VCaP (cell line): ENCODE measurements at regions not wholly inside any gene's neighbourhood (a gene's known extent, or its start where the extent isn't known, plus 50 kb on each side); places are given as distances from the start of the nearest gene placed in this dataset.

ENCODE experiments used
- H3K27ac ChIP-seq: fragments of 450-650 bp; 2 replicates; pipeline ENCODE4 v1.5.1; 2017
- TF ChIP-seq, protein P1 (sequence below): fragments of 450-650 bp; conservative IDR thresholded peaks from 2 replicates; pipeline ENCODE4 v1.5.1; 2017; ENCODE audit warnings: mild to moderate bottlenecking, moderate library complexity

DNA sequence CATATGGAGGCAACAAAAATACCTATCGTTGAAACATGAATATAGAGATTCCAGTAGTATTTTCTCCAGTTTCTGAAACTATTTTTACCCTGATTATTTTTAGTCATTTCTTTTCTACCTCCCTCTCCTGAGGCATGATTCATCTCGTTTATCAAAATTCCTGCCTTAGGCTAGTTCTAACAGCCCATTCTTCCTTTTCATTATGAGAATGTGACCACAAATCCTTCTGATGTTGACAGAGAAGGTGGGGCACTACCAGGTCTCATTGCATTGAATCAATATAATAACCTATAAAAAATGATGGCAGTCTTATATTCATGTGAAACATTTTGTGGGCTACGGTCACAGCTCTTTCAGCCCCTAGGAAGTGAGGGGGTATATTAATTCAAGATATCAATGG, 406.5 kb upstream of the UBE2E3 start:
- TF ChIP-seq, protein P1, sequence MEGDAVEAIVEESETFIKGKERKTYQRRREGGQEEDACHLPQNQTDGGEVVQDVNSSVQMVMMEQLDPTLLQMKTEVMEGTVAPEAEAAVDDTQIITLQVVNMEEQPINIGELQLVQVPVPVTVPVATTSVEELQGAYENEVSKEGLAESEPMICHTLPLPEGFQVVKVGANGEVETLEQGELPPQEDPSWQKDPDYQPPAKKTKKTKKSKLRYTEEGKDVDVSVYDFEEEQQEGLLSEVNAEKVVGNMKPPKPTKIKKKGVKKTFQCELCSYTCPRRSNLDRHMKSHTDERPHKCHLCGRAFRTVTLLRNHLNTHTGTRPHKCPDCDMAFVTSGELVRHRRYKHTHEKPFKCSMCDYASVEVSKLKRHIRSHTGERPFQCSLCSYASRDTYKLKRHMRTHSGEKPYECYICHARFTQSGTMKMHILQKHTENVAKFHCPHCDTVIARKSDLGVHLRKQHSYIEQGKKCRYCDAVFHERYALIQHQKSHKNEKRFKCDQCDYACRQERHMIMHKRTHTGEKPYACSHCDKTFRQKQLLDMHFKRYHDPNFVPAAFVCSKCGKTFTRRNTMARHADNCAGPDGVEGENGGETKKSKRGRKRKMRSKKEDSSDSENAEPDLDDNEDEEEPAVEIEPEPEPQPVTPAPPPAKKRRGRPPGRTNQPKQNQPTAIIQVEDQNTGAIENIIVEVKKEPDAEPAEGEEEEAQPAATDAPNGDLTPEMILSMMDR: no peak
- H3K27ac ChIP-seq: no peak overlapping the region

DNA sequence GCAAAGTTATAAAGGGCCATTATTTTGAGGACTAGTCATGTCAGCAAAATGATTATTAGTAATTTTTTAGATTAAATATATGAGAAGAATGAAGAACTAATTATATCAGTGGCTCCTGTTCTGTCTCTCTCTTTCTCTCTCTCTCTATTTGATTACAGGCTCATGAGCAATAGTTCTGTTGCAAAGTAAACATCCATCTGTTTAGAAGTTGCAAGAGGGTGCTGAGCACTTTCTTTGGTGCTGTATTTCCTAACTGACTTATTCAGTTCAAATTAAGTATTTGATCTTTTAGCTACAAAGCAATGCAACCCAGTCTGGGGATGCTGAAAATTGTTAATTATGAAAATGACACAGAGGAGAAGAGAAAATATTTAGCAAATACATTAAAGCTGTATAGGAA, 408.1 kb upstream of the UBE2E3 start:
- H3K27ac ChIP-seq: no peak overlapping the region
- TF ChIP-seq, protein P1: no peak

DNA sequence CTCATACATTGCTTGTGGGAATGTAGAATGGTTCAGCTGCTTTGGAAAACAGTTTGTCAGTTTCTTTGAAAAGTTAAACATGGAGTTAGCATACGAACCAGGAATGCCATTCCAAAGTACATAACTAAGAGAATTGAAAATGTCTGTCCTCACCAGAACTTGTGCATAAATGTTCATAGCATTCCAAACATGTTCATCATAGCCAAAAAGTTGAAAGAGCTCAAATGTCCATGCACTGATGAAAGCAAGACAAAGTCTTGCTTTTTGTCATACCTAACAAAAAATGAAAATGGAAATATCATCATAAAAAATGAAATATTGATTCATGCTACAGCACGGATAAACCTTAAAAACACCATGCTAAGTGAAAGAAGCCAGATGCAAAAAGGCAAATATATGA, 408.8 kb upstream of the UBE2E3 start:
- H3K27ac ChIP-seq: no peak overlapping the region
- TF ChIP-seq, protein P1: no peak

DNA sequence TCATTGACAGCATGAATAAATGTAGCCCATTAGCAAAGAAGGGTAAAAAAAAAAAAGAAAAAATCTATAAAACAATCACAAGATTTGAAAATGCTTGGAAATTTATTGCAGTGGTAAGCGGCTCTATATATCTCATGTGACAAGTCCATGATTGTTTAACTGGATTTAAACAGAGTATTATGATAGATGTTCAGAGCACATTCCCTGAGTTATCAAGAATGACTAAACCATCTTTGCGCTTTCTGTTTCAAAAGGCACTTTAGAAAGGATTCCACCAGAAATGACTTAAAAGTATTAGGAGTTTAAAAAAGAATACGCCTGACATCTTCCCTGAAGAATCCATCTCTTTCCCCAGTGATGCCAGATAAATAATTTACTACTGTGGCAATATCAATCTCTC, 409.5 kb upstream of the UBE2E3 start:
- H3K27ac ChIP-seq: no peak overlapping the region
- TF ChIP-seq, protein P1: no peak

DNA sequence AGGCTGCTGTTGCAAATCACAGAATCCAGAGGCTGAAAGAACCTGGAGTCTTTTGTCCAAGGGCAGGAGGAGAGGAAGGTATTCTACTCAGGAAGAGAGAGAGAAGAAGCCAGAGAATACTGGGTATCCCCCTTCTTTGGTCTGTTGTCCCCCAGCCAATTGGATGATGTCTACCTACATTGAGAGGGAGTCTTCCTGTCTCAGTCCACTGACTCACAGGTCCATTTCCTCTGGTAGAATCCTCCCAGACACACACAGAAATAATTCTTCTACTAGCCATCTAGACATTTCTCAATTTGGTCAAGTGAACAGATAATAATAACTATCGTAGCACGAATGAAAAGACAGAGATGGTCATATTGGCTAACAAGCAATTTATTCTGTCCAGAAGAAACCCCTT, 416.4 kb upstream of the UBE2E3 start:
- H3K27ac ChIP-seq: no peak overlapping the region
- TF ChIP-seq, protein P1: no peak

DNA sequence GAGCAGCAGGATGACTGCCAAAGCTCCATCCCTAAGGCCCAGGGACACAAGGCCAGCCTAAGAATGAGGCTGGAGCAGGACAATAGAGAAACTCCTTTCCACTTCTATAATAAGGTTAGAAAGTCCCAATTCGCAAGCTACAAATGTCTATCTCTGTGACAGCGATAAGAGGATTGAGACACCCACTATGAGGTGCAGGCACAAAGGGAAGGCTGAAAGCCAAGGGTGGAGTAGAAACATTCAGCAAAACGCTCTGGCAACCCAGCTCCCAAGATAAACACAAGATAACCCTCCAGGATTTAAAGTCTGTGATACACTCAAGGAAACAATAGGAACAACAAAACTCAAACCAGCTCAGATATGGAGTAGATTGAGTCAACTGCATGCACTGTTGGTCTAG, 418.0 kb upstream of the UBE2E3 start:
- TF ChIP-seq, protein P1: no peak
- H3K27ac ChIP-seq: no peak overlapping the region

DNA sequence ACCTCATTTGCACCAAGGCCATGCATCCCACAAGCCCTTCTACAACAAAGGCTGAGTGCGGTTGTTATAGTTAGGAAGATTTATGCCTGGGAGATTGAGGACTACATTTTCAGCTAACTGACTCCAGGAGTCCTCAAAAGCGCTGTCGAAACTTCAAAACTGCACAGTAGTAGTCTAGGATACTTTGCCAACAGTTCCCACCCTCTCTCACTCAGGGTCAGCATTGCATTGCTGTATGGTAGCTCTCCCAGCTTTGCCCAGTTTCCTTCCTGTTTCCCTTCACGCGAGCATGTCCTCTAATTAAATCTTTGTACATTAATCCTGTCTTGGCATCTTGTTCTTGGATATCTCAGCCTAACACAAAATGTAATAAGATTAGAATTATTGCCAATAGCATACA, 420.6 kb upstream of the UBE2E3 start:
- TF ChIP-seq, protein P1: no peak
- H3K27ac ChIP-seq: no peak overlapping the region

DNA sequence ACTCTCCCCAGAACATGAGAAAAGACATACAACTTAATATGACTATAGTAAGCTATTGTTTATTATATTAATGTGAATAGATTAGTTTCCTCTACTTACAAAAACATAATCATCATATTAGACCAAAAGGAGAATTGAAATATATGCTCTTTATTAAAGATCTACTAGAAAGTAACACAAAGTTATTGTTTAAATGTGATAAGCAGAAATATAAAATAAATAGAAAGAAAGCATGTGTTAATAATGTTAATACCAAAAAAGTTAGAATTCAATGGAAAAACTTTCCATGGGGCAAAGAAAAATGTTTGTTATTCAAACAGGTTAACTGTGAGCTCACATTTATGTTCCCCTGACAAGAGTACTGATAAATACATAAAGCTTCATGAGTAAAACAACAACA, 421.4 kb upstream of the UBE2E3 start:
- TF ChIP-seq, protein P1: no peak

More for the DNA sequence above, 421.4 kb upstream of the UBE2E3 start:
- no peak overlapping the region for H3K27ac ChIP-seq
